ENCODE measurements at regions not wholly inside any gene's neighbourhood (a gene's known extent, or its start where the extent isn't known, plus 50 kb on each side); places are given as distances from the start of the nearest gene placed in this dataset.

DNA sequence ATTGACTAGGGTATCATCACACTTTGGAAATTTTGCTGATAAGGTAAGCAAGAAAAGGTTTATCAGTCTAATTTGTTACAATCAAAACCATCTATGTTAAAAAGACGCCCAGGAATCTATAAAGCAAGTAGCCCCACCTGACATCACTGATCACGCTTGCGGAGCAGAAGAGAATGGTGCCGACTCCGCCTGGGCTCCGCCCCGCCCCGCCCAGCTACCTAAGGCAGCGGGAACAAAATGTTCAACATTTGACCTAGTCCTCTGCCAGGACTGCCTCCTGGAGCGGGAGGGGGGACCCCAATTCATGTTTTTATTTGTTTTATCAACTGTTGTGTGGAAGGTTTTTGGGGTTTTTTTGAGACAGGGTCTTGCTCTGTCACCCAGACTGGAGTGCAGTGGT, 520.5 kb downstream of the PREX1 start:
- no peak for TF ChIP-seq NFRKB (IDR thresholded peaks at IDR 0.05)
- no peak for TF ChIP-seq FOXK2 (IDR thresholded peaks at IDR 0.05)
- TF ChIP-seq ARNT (IDR thresholded peaks at IDR 0.05), result no peak
- no peak for TF ChIP-seq HDGF (IDR thresholded peaks at IDR 0.05; ENCODE audit: borderline replicate concordance)
- no peak for TF ChIP-seq LEF1 (IDR thresholded peaks at IDR 0.05; ENCODE audit: borderline replicate concordance)
- TF ChIP-seq, protein P1, sequence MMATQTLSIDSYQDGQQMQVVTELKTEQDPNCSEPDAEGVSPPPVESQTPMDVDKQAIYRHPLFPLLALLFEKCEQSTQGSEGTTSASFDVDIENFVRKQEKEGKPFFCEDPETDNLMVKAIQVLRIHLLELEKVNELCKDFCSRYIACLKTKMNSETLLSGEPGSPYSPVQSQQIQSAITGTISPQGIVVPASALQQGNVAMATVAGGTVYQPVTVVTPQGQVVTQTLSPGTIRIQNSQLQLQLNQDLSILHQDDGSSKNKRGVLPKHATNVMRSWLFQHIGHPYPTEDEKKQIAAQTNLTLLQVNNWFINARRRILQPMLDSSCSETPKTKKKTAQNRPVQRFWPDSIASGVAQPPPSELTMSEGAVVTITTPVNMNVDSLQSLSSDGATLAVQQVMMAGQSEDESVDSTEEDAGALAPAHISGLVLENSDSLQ (IDR thresholded peaks at IDR 0.05), result no peak
- TF ChIP-seq CTBP1 (IDR thresholded peaks at IDR 0.05; ENCODE audit: borderline replicate concordance), result no peak
- no peak for TF ChIP-seq ZNF384 (IDR thresholded peaks at IDR 0.05)
- no peak for TF ChIP-seq L3MBTL2 (conservative IDR thresholded peaks at IDR 0.05)
- ChIA-PET CTCF (no interaction called here), POLR2A (no interaction called here)
- no peak for DNase-seq (ENCODE audit: extremely low spot score)

DNA sequence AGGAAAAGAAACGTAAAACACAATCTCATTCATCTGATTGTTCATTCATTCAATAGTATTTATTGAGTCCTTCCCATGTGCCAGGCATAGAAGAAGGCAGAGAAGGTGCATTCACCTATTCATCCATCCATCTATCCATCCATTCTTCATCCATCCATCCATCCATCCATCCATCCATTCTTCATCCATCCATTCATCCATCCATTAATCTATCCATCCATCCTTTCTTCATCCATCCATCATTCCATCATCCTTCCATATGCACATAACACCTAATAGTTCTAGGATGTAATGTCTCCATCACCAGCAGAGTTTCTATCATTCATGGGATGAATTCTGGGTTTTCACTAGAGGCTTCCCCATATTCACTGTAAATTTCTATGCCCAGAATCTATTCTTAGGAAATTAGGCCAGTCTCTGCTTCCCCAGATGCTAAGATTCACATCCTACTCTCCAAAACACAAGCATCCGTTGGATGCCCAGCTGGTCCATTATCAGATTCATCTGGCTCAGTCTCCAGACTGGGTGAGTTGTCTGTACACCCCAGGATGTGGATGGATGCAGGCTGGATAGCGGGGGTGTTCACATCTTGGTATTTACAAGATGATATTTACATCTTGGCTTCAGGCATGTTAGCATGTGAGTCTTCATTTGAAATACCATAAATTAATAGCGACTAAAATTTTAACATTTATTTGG, 517.7 kb upstream of the SULF2 start:
- POLR2A ChIA-PET, result no interaction called here

DNA sequence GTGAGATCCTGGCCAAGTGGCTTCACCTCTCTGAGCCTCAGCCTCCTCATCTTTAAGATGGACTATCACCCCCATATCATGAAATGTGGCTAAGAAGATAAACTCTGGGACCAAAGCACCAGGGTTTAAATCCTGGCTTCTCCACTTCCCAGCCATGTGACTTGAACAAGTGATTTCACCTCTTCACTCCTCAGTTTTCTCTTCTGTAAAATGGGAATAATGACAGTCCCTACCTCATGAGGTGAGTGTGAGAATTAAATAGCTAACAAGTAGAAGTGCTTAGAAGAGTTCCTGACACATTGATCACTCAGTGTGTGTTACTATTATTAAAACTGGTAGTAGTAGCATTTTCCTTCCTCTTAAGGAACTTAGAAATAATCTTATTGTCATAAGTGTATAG, 516.9 kb upstream of the SULF2 start:
- TF ChIP-seq NFRKB (IDR thresholded peaks at IDR 0.05) (no peak), LEF1 (IDR thresholded peaks at IDR 0.05; ENCODE audit: borderline replicate concordance) (no peak), FOXK2 (IDR thresholded peaks at IDR 0.05) (no peak), FOXM1 (IDR thresholded peaks at IDR 0.05; ENCODE audit: borderline replicate concordance) (no peak), TARDBP (IDR thresholded peaks at IDR 0.05) (no peak), BHLHE40 (IDR thresholded peaks at IDR 0.05; ENCODE audit: borderline replicate concordance) (no peak), FOXA1 (IDR thresholded peaks at IDR 0.05) (no peak), ELF4 (IDR thresholded peaks at IDR 0.05) (no peak), ZNF384 (IDR thresholded peaks at IDR 0.05) (no peak), CTBP1 (IDR thresholded peaks at IDR 0.05; ENCODE audit: borderline replicate concordance) (no peak)
- TF ChIP-seq, protein P1 (IDR thresholded peaks at IDR 0.05), result no peak
- ChIA-PET CTCF (no interaction called here), POLR2A (no interaction called here)
- DNase-seq (ENCODE audit: extremely low spot score), result no peak

More for the DNA sequence above, 517.7 kb upstream of the SULF2 start:
- TF ChIP-seq BHLHE40 (IDR thresholded peaks at IDR 0.05; ENCODE audit: borderline replicate concordance), result no peak
- no peak for TF ChIP-seq NFRKB (IDR thresholded peaks at IDR 0.05)
- TF ChIP-seq SP1 (IDR thresholded peaks at IDR 0.05), result no peak
- TF ChIP-seq LEF1 (IDR thresholded peaks at IDR 0.05; ENCODE audit: borderline replicate concordance), result no peak
- TF ChIP-seq FOXM1 (IDR thresholded peaks at IDR 0.05; ENCODE audit: borderline replicate concordance), result no peak
- TF ChIP-seq ZNF384 (IDR thresholded peaks at IDR 0.05), result no peak
- no peak for TF ChIP-seq FOXA1 (IDR thresholded peaks at IDR 0.05)
- TF ChIP-seq HDGF (IDR thresholded peaks at IDR 0.05; ENCODE audit: borderline replicate concordance), result no peak
- no peak for DNase-seq (ENCODE audit: extremely low spot score)
- CTCF ChIA-PET, result no interaction called here

DNA sequence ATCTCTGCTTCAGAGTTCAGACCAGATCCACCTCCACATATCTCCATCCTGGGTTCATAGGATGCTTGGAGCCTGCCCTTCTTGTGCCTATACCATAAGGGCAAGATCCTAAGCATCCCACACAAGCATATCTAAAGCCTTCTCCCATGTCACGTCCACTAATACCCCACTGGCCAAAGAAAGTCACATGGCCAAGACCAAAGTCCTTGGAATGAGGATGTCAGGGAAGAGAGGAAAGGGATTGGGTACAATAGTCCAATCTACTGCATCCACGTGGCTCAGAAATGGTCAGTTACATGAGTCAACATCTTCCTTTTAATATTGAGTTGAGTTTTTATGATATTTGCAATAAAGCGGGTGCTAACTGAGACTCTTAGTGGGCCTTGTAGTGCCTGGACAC, 515.9 kb upstream of the SULF2 start:
- ChIA-PET POLR2A (no interaction called here), CTCF (no interaction called here)
- DNase-seq (ENCODE audit: extremely low spot score), result no peak
- TF ChIP-seq SUZ12 (IDR thresholded peaks at IDR 0.05), result no peak
- no peak for TF ChIP-seq BHLHE40 (IDR thresholded peaks at IDR 0.05; ENCODE audit: borderline replicate concordance)
- TF ChIP-seq HDGF (IDR thresholded peaks at IDR 0.05; ENCODE audit: borderline replicate concordance), result no peak
- TF ChIP-seq ELF4 (IDR thresholded peaks at IDR 0.05), result no peak
- no peak for TF ChIP-seq FOXM1 (IDR thresholded peaks at IDR 0.05; ENCODE audit: borderline replicate concordance)
- no peak for TF ChIP-seq FOXA1 (IDR thresholded peaks at IDR 0.05)
- TF ChIP-seq L3MBTL2 (conservative IDR thresholded peaks at IDR 0.05), result no peak
- TF ChIP-seq SP1 (IDR thresholded peaks at IDR 0.05), result no peak
- TF ChIP-seq TARDBP (IDR thresholded peaks at IDR 0.05), result no peak
- no peak for TF ChIP-seq ARNT (IDR thresholded peaks at IDR 0.05)
- no peak for TF ChIP-seq NFRKB (IDR thresholded peaks at IDR 0.05)
- TF ChIP-seq FOXK2 (IDR thresholded peaks at IDR 0.05), result no peak
- no peak for TF ChIP-seq LEF1 (IDR thresholded peaks at IDR 0.05; ENCODE audit: borderline replicate concordance)
- TF ChIP-seq CTBP1 (IDR thresholded peaks at IDR 0.05; ENCODE audit: borderline replicate concordance), result no peak
- TF ChIP-seq, protein P1 (IDR thresholded peaks at IDR 0.05), result no peak

DNA sequence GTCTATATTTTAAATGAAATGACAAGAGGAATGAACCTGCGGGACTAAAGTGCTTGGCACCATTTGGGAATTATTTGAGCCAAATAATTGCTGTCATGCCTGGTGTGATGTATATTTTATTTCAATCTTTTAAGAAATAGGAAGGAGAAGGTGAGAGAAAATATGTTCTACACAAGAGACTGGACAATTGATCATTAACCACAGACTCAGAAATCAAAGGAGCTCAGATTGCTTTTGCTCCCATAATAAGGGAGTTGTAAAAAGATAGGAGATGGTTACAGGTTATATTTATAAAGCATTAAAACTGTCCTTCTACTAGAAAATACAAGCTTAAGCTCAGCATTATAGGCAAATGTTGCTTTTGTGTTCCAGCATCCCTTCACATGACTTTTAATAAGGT, 515.2 kb upstream of the SULF2 start:
- TF ChIP-seq NFRKB (IDR thresholded peaks at IDR 0.05) (no peak), CTBP1 (IDR thresholded peaks at IDR 0.05; ENCODE audit: borderline replicate concordance) (no peak), FOXA1 (IDR thresholded peaks at IDR 0.05) (no peak), BHLHE40 (IDR thresholded peaks at IDR 0.05; ENCODE audit: borderline replicate concordance) (no peak)
- CTCF ChIA-PET, result no interaction called here
- no peak for DNase-seq (ENCODE audit: extremely low spot score)
- POLR2A ChIA-PET, result no interaction called here

DNA sequence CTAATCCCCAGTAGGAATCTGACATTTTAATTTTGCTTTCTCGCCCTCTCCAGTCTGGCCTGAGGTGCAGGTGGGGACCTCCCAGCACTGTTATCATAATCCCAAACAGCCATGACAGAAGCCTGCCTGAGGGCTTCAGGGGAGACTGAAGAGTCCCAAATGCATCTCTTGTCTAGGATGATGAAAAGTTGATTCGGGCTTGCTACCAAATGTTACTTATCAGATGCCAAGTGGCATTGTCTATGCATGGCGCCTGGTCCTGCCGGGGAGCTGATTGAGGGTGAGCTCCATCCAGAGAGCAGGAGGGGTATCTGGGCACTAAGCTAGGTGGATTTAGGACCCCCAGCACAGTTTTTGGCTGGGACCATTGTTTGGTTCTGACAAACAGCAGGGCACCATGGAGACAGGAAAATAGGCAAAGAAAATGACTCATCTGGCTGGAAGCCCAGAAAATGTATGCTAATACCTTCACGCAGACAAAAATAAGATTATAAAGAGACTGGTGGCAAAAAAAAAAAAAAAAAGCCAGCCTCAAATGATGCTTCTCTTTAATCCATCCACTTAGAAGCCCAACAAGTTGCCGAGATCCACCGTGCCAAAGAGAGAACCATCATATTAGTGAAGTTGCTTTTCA, 513.7 kb upstream of the SULF2 start:
- TF ChIP-seq NFRKB (IDR thresholded peaks at IDR 0.05) (no peak), FOXA1 (IDR thresholded peaks at IDR 0.05) (no peak), TARDBP (IDR thresholded peaks at IDR 0.05) (no peak), FOXM1 (IDR thresholded peaks at IDR 0.05; ENCODE audit: borderline replicate concordance) (no peak), FOXK2 (IDR thresholded peaks at IDR 0.05) (no peak), L3MBTL2 (conservative IDR thresholded peaks at IDR 0.05) (no peak), LEF1 (IDR thresholded peaks at IDR 0.05; ENCODE audit: borderline replicate concordance) (no peak), CTBP1 (IDR thresholded peaks at IDR 0.05; ENCODE audit: borderline replicate concordance) (no peak), SUZ12 (IDR thresholded peaks at IDR 0.05) (no peak), BHLHE40 (IDR thresholded peaks at IDR 0.05; ENCODE audit: borderline replicate concordance) (no peak), HDGF (IDR thresholded peaks at IDR 0.05; ENCODE audit: borderline replicate concordance) (no peak), ARNT (IDR thresholded peaks at IDR 0.05) (no peak), ZNF384 (IDR thresholded peaks at IDR 0.05) (no peak), SP1 (IDR thresholded peaks at IDR 0.05) (no peak), ELF4 (IDR thresholded peaks at IDR 0.05) (no peak)
- TF ChIP-seq, protein P1 (IDR thresholded peaks at IDR 0.05), result no peak
- CTCF ChIA-PET, result interaction anchor here (0.5 kb wide), 1 partner anchor 512 kb away, joined by 3 read pairs; no protein-coding TSS in a partner anchor
- DNase-seq (ENCODE audit: extremely low spot score), result no peak
- POLR2A ChIA-PET, result no interaction called here

Measured in HEK293T (cell line).